Endodermal cell (in vitro differentiated cells): ENCODE measurements at regions not wholly inside any gene's neighbourhood (a gene's known extent, or its start where the extent isn't known, plus 50 kb on each side); places are given as distances from the start of the nearest gene placed in this dataset.

ENCODE experiments used
- DNase-seq: peaks from one replicate; pipeline ENCODE4 v3.0.0-alpha.2; 2017
- H3K27ac ChIP-seq: 2 replicates; pipeline ENCODE4 v1.5.1; 2013; ENCODE audit warnings: mild to moderate bottlenecking, low read depth, low read length, moderate library complexity
- H3K27me3 ChIP-seq: 2 replicates; pipeline ENCODE4 v1.6.1; 2013; ENCODE audit warnings: mild to moderate bottlenecking, low read length, moderate library complexity; ENCODE audit not compliant: insufficient read depth, control insufficient read depth, poor library complexity, severe bottlenecking
- H3K36me3 ChIP-seq: 2 replicates; pipeline ENCODE4 v1.7.0; 2013; ENCODE audit warnings: mild to moderate bottlenecking, low read length, moderate library complexity; ENCODE audit not compliant: control insufficient read depth, insufficient read depth
- H3K4me1 ChIP-seq: one replicate; pipeline ENCODE4 v1.7.0; 2013; ENCODE audit warnings: low read length; ENCODE audit not compliant: control insufficient read depth, insufficient read depth
- H3K4me3 ChIP-seq: 2 replicates; pipeline ENCODE4 v1.5.1; 2013; ENCODE audit warnings: mild to moderate bottlenecking, low read length, moderate library complexity
- H3K9ac ChIP-seq: 2 replicates; pipeline ENCODE4 v1.6.1; 2013; ENCODE audit warnings: mild to moderate bottlenecking, low read length, moderate library complexity; ENCODE audit not compliant: poor library complexity, severe bottlenecking; ENCODE audit errors: extremely low read depth
- H3K9me3 ChIP-seq: 2 replicates; pipeline ENCODE4 v1.6.1; 2013; ENCODE audit warnings: mild to moderate bottlenecking, low read length, moderate library complexity; ENCODE audit not compliant: control insufficient read depth
- H3K27ac Mint-ChIP-seq: 2 replicates; pipeline ENCODE4 v1.8.0; 2020; ENCODE audit warnings: mixed read lengths
- H3K27me3 Mint-ChIP-seq: 2 replicates; pipeline ENCODE4 v1.8.0; 2021; ENCODE audit warnings: mild to moderate bottlenecking, mixed read lengths; ENCODE audit not compliant: insufficient read depth
- H3K36me3 Mint-ChIP-seq: 2 replicates; pipeline ENCODE4 v1.8.0; 2020; ENCODE audit warnings: low read depth, mixed read lengths
- H3K4me1 Mint-ChIP-seq: 2 replicates; pipeline ENCODE4 v1.8.0; 2020; ENCODE audit warnings: mixed read lengths
- H3K4me3 Mint-ChIP-seq: 2 replicates; pipeline ENCODE4 v1.8.0; 2020; ENCODE audit warnings: mild to moderate bottlenecking, moderate library complexity, mixed read lengths
- H3K9me3 Mint-ChIP-seq: 2 replicates; pipeline ENCODE4 v1.8.0; 2020; ENCODE audit warnings: mild to moderate bottlenecking, mixed read lengths
- WGBS, 2 experiments: methylation state at CpG; one replicate each; pipeline versions ENCODE4 v1.1.5 to v1.1.7; 2013; ENCODE audit warnings: missing lambda C conversion rate in 2 of 2, mixed read lengths in 1 of 2; ENCODE audit not compliant: insufficient coverage in 1 of 2, insufficient read length in 1 of 2; 5-methylcytosine and 5-hydroxymethylcytosine counted together
- TF ChIP-seq, protein P1 (sequence below): fragments of 200-600 bp; sonication (generic); conservative IDR thresholded peaks from 2 replicates; pipeline ENCODE4 v1.5.0; 2021; ENCODE audit warnings: antibody characterized with exemption, mild to moderate bottlenecking

DNA sequence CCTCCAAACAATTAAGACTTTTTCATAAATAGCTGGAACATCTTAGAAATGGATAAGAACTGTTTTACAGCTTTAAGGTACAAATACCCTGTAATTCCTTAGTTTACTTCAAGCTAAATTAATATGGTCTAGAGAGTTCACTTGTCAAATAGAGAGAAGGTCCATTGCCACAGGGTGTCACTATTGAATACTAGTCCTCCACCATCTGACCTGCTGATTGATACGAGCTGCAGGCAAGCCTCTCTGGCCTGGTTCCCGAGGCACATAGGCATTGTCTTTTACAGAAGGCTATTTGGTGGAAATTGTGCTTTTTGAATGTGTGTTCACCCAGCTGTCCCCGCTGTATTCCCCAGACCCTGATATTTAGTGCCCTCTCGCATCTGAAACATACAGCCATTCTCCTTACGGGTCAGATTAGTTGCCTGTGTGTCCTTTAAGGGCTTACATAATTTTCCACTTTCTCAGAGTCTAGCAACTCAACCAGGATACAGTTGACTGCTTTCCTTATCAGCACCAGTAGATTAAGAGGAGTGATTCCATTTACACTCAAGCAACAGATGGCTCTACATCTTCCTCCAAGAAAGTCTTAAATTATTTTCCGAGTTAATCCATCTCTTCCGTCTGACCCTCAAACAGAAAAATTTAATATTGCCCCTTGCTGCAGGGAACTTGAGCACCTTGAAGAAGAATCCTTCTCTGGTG lies 788.8 kb upstream of the FAT3 start:
- no peak overlapping the region for H3K9ac ChIP-seq
- no peaks in the 10 kb centered on the region for H3K9me3 ChIP-seq
- no peak overlapping the region for H3K27ac ChIP-seq
- Mint-ChIP-seq H3K27ac (no peak overlapping the region), H3K4me3 (no peak overlapping the region), H3K27me3 (no peaks in the 10 kb centered on the region), H3K36me3 (no peaks in the 10 kb centered on the region), H3K9me3 (no peaks in the 10 kb centered on the region), H3K4me1 (peaks cover 3% of the 10 kb centered on the region)
- H3K27me3 ChIP-seq: no peaks in the 10 kb centered on the region
- WGBS, 2 experiments: 80 to 91% methylated on average over 1 to 7 of the region's 7 CpGs
- peaks cover 2% of the 10 kb centered on the region for H3K4me1 ChIP-seq
- no peaks in the 10 kb centered on the region for H3K36me3 ChIP-seq
- TF ChIP-seq, protein P1, sequence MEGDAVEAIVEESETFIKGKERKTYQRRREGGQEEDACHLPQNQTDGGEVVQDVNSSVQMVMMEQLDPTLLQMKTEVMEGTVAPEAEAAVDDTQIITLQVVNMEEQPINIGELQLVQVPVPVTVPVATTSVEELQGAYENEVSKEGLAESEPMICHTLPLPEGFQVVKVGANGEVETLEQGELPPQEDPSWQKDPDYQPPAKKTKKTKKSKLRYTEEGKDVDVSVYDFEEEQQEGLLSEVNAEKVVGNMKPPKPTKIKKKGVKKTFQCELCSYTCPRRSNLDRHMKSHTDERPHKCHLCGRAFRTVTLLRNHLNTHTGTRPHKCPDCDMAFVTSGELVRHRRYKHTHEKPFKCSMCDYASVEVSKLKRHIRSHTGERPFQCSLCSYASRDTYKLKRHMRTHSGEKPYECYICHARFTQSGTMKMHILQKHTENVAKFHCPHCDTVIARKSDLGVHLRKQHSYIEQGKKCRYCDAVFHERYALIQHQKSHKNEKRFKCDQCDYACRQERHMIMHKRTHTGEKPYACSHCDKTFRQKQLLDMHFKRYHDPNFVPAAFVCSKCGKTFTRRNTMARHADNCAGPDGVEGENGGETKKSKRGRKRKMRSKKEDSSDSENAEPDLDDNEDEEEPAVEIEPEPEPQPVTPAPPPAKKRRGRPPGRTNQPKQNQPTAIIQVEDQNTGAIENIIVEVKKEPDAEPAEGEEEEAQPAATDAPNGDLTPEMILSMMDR: peak; percentile 58
- no peak overlapping the region for H3K4me3 ChIP-seq
- DNase-seq: peak; percentile 56

DNA sequence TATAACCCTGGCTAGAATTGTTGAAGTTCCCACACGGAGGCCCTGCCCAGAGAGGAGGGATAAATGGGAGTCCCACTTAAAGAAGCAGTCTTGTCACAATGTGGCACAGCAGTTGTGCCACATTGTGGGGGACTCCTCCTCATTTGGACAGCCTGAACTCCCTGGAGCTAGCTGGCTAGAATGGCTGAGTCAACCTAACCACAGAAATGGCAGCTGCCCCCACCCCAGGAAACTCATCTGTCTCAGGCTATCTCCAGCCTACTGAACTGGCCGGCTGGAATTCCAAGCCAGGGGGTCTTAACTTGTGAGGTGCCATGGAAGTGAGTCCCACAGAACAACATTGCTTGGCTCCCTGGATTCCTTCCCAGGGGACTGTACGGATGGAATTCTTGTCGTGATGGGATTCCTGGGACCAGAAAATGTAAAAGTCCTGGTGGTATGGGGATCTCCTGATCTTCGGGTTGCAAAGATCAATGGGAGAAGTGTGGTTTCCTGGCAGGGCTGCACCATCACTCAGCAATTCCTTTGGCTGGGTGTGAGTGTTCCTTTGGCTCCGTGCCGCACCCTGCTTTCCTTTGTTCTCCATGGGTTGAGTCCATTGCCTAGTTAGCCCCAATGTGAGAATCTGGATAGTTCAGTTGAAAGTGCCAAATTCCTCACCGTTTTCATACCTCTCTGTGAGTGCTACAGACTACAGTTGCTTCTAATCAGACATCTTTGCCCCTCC lies 791.2 kb upstream of the FAT3 start:
- no peaks in the 10 kb centered on the region for H3K36me3 Mint-ChIP-seq
- no peak overlapping the region for H3K9ac ChIP-seq
- DNase-seq: no peak
- H3K9me3 ChIP-seq: no peaks in the 10 kb centered on the region
- H3K27me3 Mint-ChIP-seq: no peaks in the 10 kb centered on the region
- WGBS, 2 experiments: 91 to 97% methylated on average over 4 to 8 of the region's 8 CpGs
- no peak overlapping the region for H3K4me3 Mint-ChIP-seq
- H3K4me1 Mint-ChIP-seq: peaks cover 3% of the 10 kb centered on the region
- H3K27ac ChIP-seq: no peak overlapping the region
- H3K27ac Mint-ChIP-seq: no peak overlapping the region
- no peaks in the 10 kb centered on the region for H3K27me3 ChIP-seq
- peaks cover 2% of the 10 kb centered on the region for H3K4me1 ChIP-seq
- H3K4me3 ChIP-seq: no peak overlapping the region
- H3K36me3 ChIP-seq: no peaks in the 10 kb centered on the region
- no peaks in the 10 kb centered on the region for H3K9me3 Mint-ChIP-seq
- TF ChIP-seq, protein P1: no peak

GRCh38 chr11:91421641-91422040 lies 803.0 kb upstream of the FAT3 start:
- H3K27me3 Mint-ChIP-seq: no peaks in the 10 kb centered on the region
- TF ChIP-seq, protein P1: no peak
- WGBS, 2 experiments: 87 to 95% methylated on average over 3 of the region's 3 CpGs

More at GRCh38 chr11:91421641-91422040, 803.0 kb upstream of the FAT3 start:
- no peak for DNase-seq
- Mint-ChIP-seq H3K4me1 (no peaks in the 10 kb centered on the region), H3K27ac (no peak overlapping the region), H3K4me3 (no peak overlapping the region), H3K36me3 (no peaks in the 10 kb centered on the region), H3K9me3 (no peaks in the 10 kb centered on the region)
- no peak overlapping the region for H3K27ac ChIP-seq
- H3K36me3 ChIP-seq: no peaks in the 10 kb centered on the region
- H3K9me3 ChIP-seq: no peaks in the 10 kb centered on the region
- H3K4me3 ChIP-seq: no peak overlapping the region
- H3K9ac ChIP-seq: no peak overlapping the region
- no peaks in the 10 kb centered on the region for H3K4me1 ChIP-seq
- H3K27me3 ChIP-seq: no peaks in the 10 kb centered on the region
